ENCODE measurements at regions not wholly inside any gene's neighbourhood (a gene's known extent, or its start where the extent isn't known, plus 50 kb on each side); places are given as distances from the start of the nearest gene placed in this dataset.

DNA sequence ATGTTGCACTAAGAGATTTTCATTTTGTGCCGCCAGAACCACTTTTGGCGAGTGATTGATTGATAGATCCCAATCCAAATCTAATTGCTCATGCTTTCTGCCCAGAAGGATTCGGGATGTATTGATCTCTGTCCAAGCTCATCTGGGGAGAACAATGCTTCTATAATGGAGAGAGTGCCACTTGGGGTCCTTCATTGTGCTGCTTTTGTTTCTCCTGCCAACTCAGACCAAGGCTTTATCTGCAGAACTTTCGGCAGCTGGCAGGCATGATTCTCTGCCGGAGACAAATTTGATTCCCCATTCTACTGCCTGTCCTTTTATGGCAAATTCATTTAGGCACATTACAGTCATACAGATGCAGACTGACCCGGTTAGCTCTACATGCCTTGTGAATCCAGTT lies 62.9 kb upstream of the NTM start:
- no peaks in the 10 kb centered on the region for H3K27me3 Mint-ChIP-seq
- ChIA-PET POLR2A (no interaction called here), CTCF (no interaction called here)
- intact Hi-C loops (cut with micrococcal nuclease): no loop called here
- no peak overlapping the region for H3K4me3 Mint-ChIP-seq
- no peaks in the 10 kb centered on the region for H3K9me3 Mint-ChIP-seq
- no peaks in the 10 kb centered on the region for H3K4me1 Mint-ChIP-seq (ENCODE audit: low read depth)
- H3K36me3 Mint-ChIP-seq: no peaks in the 10 kb centered on the region
- H3K27ac Mint-ChIP-seq: no peak overlapping the region
- DNase-seq: no peak

DNA sequence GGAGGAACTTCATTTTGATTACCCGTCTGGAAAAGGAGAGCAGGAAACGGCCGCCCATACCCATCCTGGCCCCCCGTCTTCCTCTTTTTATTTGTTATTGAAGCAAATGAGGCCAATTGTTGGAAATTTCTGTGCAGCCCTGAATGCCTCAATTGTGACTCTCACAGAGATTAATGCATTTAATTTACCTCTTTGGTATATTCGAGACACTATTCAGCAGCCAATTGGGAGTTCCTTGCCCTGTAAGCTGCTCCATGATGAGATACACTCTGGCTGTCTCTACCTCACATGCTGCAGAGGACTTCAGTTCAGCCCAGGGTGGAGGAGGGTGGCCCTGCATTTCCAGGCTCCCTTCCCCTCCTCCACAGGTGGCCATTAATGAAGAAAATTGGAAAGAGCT lies 60.6 kb upstream of the NTM start:
- Mint-ChIP-seq H3K27ac (no peak overlapping the region), H3K4me3 (no peak overlapping the region), H3K4me1 (ENCODE audit: low read depth) (no peaks in the 10 kb centered on the region), H3K27me3 (no peaks in the 10 kb centered on the region), H3K36me3 (no peaks in the 10 kb centered on the region), H3K9me3 (no peaks in the 10 kb centered on the region)
- ChIA-PET CTCF (no interaction called here), POLR2A (no interaction called here)
- intact Hi-C loops (cut with micrococcal nuclease): no loop called here
- DNase-seq: no peak

DNA sequence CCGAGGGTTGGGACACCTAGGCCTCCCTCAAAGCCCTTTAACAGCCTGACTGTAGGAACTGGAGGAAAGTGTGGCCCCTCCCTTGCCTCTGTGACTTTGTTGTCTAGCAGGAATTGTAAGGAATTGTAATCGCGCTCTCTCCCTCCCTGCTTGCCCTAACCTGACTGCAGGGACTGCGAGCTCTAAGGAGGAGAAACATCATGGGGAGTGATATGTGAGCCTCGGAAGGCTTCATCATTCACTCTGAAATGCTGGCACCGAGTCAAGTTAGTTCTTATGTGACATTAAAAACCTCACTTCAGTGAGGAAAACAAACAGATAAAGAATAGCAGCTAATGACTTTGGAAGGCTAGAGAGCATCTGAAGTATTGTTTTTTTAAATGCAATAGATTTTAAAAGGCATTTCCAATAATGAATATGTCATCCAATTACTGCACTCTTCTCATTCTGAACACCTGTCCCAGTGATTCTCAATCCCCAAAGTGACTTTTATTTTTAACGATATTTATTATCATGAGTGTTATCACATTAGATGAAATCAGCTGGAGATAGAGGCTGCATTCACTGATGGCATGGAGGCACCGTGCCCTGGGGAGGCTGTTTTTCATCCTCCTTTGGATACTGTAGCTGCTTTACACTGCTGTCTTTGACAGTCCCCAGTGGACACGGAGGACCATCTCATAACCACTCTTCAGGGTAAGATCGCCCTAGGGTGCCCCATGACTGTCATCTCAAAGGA lies 58.5 kb upstream of the NTM start:
- intact Hi-C loops (cut with micrococcal nuclease): no loop called here
- ChIA-PET CTCF (no interaction called here), POLR2A (no interaction called here)
- no peak overlapping the region for H3K4me3 Mint-ChIP-seq
- no peaks in the 10 kb centered on the region for H3K4me1 Mint-ChIP-seq (ENCODE audit: low read depth)
- H3K36me3 Mint-ChIP-seq: no peaks in the 10 kb centered on the region
- H3K9me3 Mint-ChIP-seq: no peaks in the 10 kb centered on the region
- H3K27ac Mint-ChIP-seq: no peak overlapping the region
- DNase-seq: no peak
- H3K27me3 Mint-ChIP-seq: no peaks in the 10 kb centered on the region
